ENCODE measurements at regions not wholly inside any gene's neighbourhood (a gene's known extent, or its start where the extent isn't known, plus 50 kb on each side); places are given as distances from the start of the nearest gene placed in this dataset.
"Not testable (repeated sequence)": the region's sequence is repeated elsewhere in the genome, so short reads cannot be mapped to it uniquely, and the experiment has no call there.

DNA sequence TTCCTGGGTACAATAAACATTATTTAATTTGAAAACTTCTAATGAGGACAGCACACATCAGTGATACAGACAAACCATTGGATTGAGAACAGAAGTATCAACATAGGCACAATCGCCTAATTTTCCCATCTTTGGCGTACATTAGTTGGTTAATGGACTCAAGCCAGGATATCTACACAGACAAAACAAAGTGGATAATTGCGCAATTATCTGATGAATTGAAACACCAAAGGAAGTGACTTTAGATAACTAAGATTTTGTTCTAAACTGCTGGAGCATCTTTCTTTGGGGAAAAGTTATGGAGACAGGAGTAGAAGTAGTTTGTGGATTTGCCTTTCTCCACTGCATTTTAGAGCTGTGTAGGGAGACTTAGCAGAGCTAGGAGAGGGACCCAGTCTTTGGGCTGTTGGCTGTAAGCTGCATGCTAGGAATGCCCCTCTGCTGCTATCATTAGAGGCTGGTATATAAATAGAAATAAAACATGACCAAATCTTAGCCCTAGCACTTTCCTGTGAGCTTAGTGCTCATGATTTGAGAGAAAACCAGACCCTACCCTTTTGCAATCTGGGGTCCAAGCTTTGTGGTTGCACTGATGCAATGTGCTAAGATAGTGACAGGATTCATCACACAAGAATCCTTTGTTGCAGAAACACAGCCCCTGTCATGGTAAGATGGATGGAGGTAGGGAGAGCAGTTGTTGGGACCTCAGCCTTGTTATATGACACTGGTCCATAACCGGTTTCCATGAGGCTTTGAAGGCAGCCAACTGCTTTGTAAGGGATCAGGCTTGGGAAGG is 264.5 kb upstream of the PIK3C3 start:
- DNase-seq, result no peak

- DNase-seq, result no peak
These were observed 267.9 kb upstream of the PIK3C3 start for GRCh38 chr18:41687138-41687537.

DNA sequence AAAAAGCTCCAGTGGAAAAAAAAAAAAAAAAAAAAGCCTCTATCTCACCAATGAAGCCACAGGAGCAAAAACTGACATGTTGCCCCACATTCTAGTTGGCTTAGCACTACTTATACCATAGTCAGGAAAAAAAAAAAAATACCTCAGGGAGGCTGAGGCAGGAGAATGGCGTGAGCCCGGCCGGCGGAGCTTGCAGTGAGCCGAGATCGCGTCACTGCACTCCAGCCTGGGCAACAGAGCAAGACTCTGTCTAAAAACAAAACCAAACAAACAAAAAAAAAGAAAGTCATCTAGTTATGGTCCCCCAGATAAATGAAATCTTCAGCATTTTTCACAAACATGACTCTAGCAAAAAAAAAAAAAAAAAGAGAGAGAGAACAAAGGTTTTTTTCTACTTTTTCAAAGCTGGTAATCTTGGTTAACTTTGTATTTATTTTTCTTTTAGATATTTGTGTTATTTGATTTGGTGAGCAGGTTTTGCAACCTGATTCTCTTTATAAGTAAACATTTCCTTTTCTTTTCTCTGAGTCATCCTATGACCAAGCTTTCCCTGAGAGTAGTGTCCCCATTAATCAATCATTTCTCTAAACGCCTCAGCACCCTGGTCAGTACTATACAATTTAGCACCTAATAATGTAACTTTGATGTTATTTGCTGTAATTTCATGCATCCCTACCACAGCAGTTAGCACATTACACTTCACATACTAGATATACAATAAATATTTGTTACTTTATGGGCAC is 273.7 kb upstream of the PIK3C3 start:
- DNase-seq, result no peak

DNA sequence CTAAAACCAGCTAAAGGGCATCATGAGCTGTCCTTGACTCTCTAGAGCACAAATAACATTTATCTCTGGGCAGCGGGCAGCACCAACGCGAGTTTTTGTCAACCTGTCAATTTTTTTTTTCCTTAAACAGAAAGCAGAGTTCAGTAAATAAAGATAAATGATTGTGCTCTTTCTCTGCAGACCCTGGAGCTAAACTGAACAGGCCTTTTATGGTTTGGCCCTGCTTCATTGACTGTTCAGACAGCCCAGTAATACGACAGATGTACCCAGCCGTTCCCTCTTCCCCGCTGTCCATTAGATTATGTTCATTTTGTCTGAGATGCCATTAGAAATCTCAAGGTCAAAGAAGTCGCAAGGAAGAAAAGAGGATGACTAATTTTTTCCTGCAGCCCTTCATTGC is 280.5 kb upstream of the PIK3C3 start:
- no peak for DNase-seq

GRCh38 chr18:41666231-41666630 is 288.8 kb upstream of the PIK3C3 start:
- no peak for DNase-seq

- no peak for DNase-seq
These were observed 289.8 kb upstream of the PIK3C3 start for GRCh38 chr18:41665210-41665609.

DNA sequence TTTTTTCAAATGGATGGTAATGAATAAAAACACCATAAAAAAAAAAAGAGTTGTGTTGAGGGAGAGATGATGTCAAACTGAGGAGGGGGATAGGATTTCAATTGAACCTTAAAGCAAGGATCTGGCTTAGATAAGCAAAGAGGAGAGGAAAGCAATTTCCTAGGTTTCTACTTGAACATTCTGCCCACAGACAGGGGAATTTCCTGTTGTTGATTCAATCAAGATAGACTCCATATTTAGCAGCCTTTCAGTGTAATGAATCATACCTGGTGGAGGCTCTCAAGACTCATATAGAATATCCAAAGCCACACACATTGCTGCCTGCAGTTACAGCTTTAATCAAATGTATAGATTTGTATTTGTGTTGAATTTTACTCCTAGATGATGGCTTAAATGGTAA is 294.4 kb upstream of the PIK3C3 start:
- no peak for DNase-seq

- DNase-seq, result no peak
These were observed 295.4 kb upstream of the PIK3C3 start for GRCh38 chr18:41659438-41660130.

DNA sequence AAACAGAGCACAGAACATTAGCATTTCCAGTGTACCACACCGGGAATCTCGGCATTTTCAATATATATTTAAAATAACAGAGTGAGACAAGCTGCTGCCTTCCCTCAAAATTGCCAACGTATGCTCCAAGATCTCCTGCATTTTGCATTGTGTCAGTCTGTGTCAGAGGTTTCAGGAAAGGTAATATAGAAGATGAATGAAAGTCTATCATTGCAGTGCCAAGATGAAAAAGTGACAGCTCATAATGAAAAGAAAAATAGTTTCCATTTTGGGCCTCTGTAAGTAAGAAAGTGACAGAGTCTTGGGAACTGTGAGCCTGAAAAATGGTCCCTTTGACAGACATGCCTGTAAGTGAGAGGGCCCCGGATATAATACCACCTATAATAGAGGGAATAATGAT is 297.8 kb upstream of the PIK3C3 start:
- DNase-seq, result no peak

- DNase-seq, result no peak
These were observed 300.0 kb upstream of the PIK3C3 start for GRCh38 chr18:41655074-41655473.

DNA sequence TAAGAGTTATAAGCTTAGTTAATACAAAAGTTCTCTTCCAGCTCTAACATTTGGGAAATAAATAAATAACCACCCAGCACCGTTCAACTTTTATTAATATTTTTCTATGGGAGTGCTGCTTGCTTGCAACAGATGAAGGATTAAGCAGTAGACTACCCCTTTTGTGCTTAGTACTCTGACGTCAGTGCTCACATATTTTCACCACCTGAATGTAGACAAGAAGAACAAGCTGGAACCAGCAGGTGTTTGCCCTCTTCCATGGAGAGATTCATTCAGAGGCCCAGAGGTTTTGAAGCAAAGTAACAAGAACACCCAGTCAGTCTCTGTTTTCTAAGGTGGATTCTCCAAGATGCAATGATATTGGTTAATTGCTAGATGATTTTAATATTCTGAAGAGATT is 307.1 kb upstream of the PIK3C3 start:
- no peak for DNase-seq

GRCh38 chr18:41646915-41647620 is 308.0 kb upstream of the PIK3C3 start:
- no peak for DNase-seq

- no peak for DNase-seq
These were observed 309.3 kb upstream of the PIK3C3 start for GRCh38 chr18:41645589-41646360.

GRCh38 chr18:41644466-41644865 is 310.6 kb upstream of the PIK3C3 start:
- DNase-seq, result no peak

DNA sequence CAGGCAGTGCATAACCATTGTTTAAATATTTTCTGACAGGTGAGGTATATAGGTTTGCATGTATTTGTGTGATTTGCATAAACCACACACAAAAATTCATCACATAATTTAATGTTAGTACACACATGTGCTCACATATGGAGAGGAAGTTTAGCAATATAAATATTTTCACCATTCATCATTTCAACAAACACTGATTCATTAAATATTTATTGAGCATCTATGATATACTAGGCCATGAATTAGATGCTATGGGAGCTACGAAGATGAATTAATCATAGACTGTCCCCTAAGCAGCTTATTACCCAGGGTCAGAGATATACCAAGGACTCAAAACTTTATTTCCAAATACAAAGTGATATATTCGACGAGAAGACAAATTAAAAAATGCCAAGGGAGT is 311.6 kb upstream of the PIK3C3 start:
- DNase-seq, result no peak

DNA sequence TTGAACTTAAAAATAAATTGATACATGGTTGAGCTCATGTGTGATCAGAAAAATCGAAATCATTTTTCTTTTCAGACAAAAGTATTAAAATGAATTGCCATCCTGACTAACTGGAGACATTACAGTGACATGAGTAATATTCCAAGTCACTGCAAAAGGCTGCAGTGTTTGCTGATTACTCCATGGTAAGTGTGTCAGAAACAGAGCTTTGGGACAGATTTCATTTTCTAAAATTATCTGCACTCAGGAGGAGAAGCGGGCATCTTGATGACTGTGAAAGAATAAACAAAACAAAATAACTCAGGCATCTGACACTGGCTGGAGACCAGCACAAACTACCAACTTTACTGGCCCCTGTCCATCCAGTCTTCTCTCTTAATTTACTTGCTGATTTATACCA is 312.3 kb upstream of the PIK3C3 start:
- no peak for DNase-seq

DNA sequence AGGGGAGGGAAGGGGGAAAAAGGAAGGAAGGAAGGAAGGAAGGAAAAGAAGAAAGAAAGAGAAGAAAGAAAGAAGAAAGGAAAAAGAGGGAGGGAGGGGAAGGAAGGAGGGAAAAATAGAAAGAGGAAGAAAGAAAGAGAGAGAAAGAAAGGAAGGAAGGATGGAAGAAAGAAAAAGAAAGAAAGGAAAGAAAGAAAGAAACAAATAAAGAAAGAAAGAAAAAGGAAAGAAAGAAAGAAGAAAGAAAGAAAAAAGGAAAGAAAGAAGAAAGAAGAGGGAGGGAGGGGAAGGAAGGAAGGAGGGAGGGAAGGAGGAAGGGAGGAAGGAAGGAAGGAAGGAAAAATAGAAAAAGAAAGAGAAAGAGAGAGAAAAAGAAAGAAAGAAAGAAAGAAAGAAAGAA is 315.8 kb upstream of the PIK3C3 start:
- no peak for DNase-seq

- not testable (repeated sequence) for DNase-seq
These were observed 323.2 kb upstream of the PIK3C3 start for GRCh38 chr18:41631723-41632285.

DNA sequence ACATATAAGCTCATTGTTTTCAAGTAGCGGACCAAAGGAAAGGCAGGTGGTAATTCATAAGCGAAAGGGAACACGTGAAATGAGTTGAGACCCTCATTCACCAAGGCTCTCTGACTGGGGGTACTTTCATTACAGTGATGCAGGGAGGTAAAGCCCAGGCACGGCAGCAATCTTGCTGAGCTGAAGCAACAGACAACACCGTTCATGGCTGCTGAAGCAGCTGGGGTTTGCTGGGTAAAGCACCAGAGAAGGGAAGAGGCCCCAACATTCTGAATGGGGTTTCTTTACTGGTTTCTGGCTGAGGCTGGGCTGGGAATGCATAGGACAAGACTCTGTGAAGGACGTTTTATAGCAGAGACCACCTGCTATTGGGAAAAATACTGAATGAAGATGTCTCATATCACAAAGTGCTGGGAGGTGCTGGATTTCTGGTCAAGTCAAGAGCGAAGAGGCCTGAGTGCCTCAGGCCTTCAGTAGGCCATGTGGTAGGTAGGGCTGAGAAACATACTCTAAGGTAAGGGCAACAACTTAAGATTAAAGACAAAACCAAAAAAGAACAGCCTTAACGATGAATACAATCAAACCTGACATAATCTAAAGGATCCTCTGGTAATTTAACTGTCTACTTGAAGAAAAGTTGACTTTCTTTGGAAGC is 324.7 kb upstream of the PIK3C3 start:
- DNase-seq, result no peak

DNA sequence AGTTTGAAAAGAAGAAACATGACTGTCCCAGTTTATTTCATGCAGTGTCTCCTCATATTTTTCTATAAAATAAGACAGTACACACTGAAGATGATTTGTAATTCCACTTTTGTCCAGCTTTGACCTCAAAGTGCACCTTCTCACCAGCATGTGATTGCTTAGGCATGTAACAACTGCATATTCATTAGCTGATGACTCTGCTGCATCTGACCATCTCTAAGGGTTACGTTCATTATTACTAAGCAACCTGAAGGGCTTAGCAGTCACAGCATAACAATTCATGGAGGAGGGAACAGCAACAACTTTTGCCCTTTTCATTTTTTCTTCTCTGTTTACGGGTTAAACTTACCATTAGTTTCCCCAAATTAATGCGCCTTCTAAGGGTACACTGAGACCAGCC is 330.6 kb upstream of the PIK3C3 start:
- no peak for DNase-seq

DNA sequence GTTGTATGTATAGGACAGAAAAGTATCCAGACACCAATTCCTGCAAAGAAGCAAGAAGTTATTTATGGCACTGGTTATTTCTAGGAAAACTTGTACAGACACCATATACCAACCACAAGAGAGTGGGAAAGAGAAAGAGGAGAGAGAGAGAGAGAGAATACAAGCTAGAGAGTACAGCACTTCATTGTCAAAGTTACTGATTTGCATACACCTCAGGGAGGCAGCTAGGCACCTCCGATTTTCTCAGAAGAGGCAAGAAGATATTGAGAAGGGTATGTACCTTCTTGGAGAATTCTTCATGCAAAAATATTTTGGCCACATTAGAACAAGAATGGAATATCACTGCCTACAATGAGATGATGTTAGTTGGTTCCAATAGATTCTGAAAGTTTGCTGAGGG is 333.9 kb upstream of the PIK3C3 start:
- DNase-seq, result no peak

- no peak for DNase-seq
These were observed 336.9 kb upstream of the PIK3C3 start for GRCh38 chr18:41618147-41618546.
